ENCODE measurements at regions not wholly inside any gene's neighbourhood (a gene's known extent, or its start where the extent isn't known, plus 50 kb on each side); places are given as distances from the start of the nearest gene placed in this dataset.

DNA sequence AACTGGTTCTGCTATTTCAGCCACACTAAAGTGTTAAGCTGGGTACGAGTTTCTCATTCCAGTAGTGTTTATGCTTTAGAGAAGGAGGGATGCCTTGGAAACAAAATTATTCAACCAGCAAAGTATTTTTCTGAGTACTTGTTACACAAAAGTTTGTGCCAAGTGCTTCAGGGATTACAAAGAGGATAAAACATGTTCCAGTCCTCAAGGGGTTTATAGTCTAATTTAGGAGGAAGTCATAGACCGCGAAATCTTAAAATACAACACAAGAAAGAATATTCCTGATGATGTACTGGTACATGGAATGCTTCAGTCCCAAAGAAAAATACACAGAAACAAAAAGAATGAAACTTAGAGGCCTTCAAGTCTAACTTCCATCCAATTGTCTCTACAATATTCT is 85.4 kb upstream of the NR4A3 start:
- H3K4me1 ChIP-seq (replicated peaks) = no peaks in the 10 kb centered on the region
- H3K4me3 ChIP-seq = no peak overlapping the region
- DNase-seq (ENCODE audit: low spot score) = no peak
- no peaks in the 10 kb centered on the region for H3K27me3 ChIP-seq (replicated peaks; ENCODE audit: insufficient read depth)
- no peak overlapping the region for H3K27ac ChIP-seq
- TF ChIP-seq POLR2A (IDR thresholded peaks at IDR 0.05) (no peak), POLR2AphosphoS5 (IDR thresholded peaks at IDR 0.05) (no peak)
- TF ChIP-seq, protein P1, sequence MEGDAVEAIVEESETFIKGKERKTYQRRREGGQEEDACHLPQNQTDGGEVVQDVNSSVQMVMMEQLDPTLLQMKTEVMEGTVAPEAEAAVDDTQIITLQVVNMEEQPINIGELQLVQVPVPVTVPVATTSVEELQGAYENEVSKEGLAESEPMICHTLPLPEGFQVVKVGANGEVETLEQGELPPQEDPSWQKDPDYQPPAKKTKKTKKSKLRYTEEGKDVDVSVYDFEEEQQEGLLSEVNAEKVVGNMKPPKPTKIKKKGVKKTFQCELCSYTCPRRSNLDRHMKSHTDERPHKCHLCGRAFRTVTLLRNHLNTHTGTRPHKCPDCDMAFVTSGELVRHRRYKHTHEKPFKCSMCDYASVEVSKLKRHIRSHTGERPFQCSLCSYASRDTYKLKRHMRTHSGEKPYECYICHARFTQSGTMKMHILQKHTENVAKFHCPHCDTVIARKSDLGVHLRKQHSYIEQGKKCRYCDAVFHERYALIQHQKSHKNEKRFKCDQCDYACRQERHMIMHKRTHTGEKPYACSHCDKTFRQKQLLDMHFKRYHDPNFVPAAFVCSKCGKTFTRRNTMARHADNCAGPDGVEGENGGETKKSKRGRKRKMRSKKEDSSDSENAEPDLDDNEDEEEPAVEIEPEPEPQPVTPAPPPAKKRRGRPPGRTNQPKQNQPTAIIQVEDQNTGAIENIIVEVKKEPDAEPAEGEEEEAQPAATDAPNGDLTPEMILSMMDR (IDR thresholded peaks at IDR 0.05) = no peak
- no peaks in the 10 kb centered on the region for H3K36me3 ChIP-seq
- intact Hi-C loops (cut with DNase I) = no loop called here
- WGBS = 86% methylated on average over 3 of the region's 3 CpGs
- no peaks in the 10 kb centered on the region for H3K9me3 ChIP-seq

DNA sequence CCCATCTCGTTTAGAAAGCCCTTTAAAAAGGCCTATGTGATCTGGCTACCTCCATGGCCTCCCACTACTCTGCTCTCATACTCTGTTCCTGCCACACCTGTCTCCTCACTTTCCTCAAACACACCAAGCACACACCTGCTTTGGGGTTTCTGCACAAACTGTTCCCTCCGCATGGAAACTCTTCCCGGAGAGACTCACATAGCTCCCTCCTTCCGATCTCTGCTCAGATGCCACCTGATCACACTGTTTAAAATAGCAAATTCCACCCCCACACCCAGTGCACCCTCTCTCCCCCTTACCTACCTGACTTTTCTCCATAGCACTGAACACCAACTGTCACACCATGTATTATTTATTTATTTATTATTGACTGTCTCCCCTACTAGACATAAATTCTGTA is 84.0 kb upstream of the NR4A3 start:
- no peak overlapping the region for H3K4me3 ChIP-seq
- no peaks in the 10 kb centered on the region for H3K27me3 ChIP-seq (replicated peaks; ENCODE audit: insufficient read depth)
- TF ChIP-seq POLR2AphosphoS5 (IDR thresholded peaks at IDR 0.05) = no peak
- TF ChIP-seq, protein P1 (IDR thresholded peaks at IDR 0.05) = no peak
- TF ChIP-seq POLR2A (IDR thresholded peaks at IDR 0.05) = no peak
- 88% methylated on average over 4 of the region's 4 CpGs for WGBS
- no peaks in the 10 kb centered on the region for H3K9me3 ChIP-seq
- H3K4me1 ChIP-seq (replicated peaks) = no peaks in the 10 kb centered on the region
- no peak overlapping the region for H3K27ac ChIP-seq
- H3K36me3 ChIP-seq = no peaks in the 10 kb centered on the region
- intact Hi-C loops (cut with DNase I) = no loop called here
- no peak for DNase-seq (ENCODE audit: low spot score)

DNA sequence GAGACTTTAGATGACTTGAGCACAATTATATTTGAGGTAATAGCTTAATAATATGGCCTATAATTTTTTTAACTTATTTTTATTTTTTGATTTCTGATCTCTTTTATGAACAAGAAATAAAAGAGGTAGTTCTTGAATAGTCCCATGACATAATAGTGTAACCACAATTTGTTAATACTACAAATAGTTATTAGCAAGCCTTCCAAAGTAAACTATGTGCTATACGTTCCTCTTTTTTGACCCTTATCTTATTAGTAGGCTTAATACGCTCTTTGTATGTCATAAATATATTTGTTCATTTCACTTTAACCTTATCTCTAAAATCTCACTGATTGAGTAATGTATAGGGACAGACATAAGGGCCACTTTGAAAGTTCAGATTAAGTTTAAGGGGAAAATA is 78.7 kb upstream of the NR4A3 start:
- no peaks in the 10 kb centered on the region for H3K27me3 ChIP-seq (replicated peaks; ENCODE audit: insufficient read depth)

DNA sequence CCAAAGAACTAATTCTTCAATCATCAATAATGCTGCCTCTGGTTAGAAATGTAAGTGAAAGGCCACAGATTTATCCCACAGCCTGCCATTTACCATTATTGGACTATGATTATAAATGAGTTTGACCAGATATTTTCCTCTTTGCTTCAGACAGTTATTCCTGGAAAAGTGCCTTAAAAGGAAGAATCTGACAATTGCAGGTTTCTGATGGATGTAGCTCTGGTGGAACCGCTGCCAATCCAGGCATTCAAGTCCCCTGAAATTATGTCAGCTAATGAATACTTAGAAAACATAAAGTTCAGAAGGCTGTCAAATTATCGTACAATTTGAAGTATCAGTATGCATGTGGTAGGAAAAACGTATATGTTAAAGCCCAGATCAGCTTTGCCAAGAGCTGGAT is 78.2 kb upstream of the NR4A3 start:
- DNase-seq (ENCODE audit: low spot score) = no peak
- Histone ChIP-seq H3K4me1 (replicated peaks) (no peaks in the 10 kb centered on the region), H3K9me3 (no peaks in the 10 kb centered on the region), H3K27ac (no peak overlapping the region), H3K27me3 (replicated peaks; ENCODE audit: insufficient read depth) (no peaks in the 10 kb centered on the region), H3K36me3 (no peaks in the 10 kb centered on the region), H3K4me3 (no peak overlapping the region)
- TF ChIP-seq, protein P1 (IDR thresholded peaks at IDR 0.05) = no peak
- TF ChIP-seq POLR2A (IDR thresholded peaks at IDR 0.05) = no peak
- intact Hi-C loops (cut with DNase I) = no loop called here
- 83% methylated on average over 3 of the region's 3 CpGs for WGBS

More for the DNA sequence above, 78.7 kb upstream of the NR4A3 start:
- Histone ChIP-seq H3K9me3 (no peaks in the 10 kb centered on the region), H3K4me3 (no peak overlapping the region), H3K27ac (no peak overlapping the region), H3K36me3 (no peaks in the 10 kb centered on the region), H3K4me1 (replicated peaks) (no peaks in the 10 kb centered on the region)
- no peak for DNase-seq (ENCODE audit: low spot score)
- intact Hi-C loops (cut with DNase I) = no loop called here
- 44% methylated on average over 2 of the region's 2 CpGs for WGBS
- TF ChIP-seq POLR2A (IDR thresholded peaks at IDR 0.05) = no peak
- TF ChIP-seq, protein P1 (IDR thresholded peaks at IDR 0.05) = no peak
- TF ChIP-seq POLR2AphosphoS5 (IDR thresholded peaks at IDR 0.05) = no peak

DNA sequence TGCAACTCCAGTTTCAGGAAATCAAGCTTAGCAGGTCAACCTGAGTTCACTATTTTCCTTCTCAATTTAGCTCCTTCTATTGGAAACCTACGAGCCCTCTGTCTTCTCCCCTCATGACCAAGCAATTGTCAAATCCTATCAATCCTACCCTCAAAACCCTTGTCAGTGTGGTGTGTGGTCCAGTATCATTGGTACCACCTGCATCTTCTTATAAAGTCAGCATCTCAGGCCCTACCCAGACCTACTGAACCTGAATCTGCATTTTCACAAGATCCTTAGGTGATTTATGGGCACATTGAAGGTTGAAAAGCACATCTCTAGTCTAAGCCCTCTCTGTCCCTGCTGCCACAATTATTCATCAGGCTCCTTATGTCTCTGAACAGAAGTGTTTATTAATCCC is 77.6 kb upstream of the NR4A3 start:
- Histone ChIP-seq H3K27me3 (replicated peaks; ENCODE audit: insufficient read depth) (no peaks in the 10 kb centered on the region), H3K4me1 (replicated peaks) (no peaks in the 10 kb centered on the region), H3K9me3 (no peaks in the 10 kb centered on the region), H3K36me3 (no peaks in the 10 kb centered on the region), H3K4me3 (no peak overlapping the region), H3K27ac (no peak overlapping the region)
- 61% methylated on average over 1 of the region's 1 CpG for WGBS
- intact Hi-C loops (cut with DNase I) = no loop called here
- TF ChIP-seq, protein P1 (IDR thresholded peaks at IDR 0.05) = no peak
- TF ChIP-seq POLR2A (IDR thresholded peaks at IDR 0.05) (no peak), POLR2AphosphoS5 (IDR thresholded peaks at IDR 0.05) (no peak)
- DNase-seq (ENCODE audit: low spot score) = no peak
